ENCODE measurements at regions not wholly inside any gene's neighbourhood (a gene's known extent, or its start where the extent isn't known, plus 50 kb on each side); places are given as distances from the start of the nearest gene placed in this dataset.

GRCh38 chr17:70560471-70560870, 391.1 kb downstream of the KCNJ2 start:
- Histone ChIP-seq H2AK9ac (replicated peaks; ENCODE audit: low read depth, low read length, poor library complexity) (no peak overlapping the region), H3K27ac (ENCODE audit: insufficient read depth, low read length) (no peak overlapping the region), H3K14ac (replicated peaks; ENCODE audit: low read depth, low read length) (no peak overlapping the region), H3K9ac (ENCODE audit: low read depth, low read length) (no peak overlapping the region), H2BK20ac (ENCODE audit: low read depth, low read length) (no peak overlapping the region), H2BK15ac (ENCODE audit: low read depth, low read length) (no peak overlapping the region), H2AK5ac (ENCODE audit: low read depth, low read length) (no peak overlapping the region), H3K36me3 (ENCODE audit: control insufficient read depth, insufficient read depth, low read length) (no peaks in the 10 kb centered on the region), H4K91ac (ENCODE audit: insufficient read depth, low read depth, low read length) (no peak overlapping the region), H3K9me3 (ENCODE audit: control insufficient read depth, insufficient read depth, low read length) (no peaks in the 10 kb centered on the region), H4K8ac (ENCODE audit: low read depth in 2 of 2, low read length in 2 of 2) (no peak overlapping the region), H3K4ac (ENCODE audit: low read depth, low read length) (no peak overlapping the region), H2BK5ac (ENCODE audit: low read depth, low read length, poor library complexity, severe bottlenecking) (no peak overlapping the region), H4K20me1 (ENCODE audit: insufficient read depth, low read length) (no peaks in the 10 kb centered on the region), H3K79me1 (ENCODE audit: low read depth in 1 of 2, low read length in 2 of 2) (no peaks in the 10 kb centered on the region), H3K18ac (ENCODE audit: low read depth, low read length) (no peak overlapping the region), H2AFZ (replicated peaks; ENCODE audit: low read length, poor library complexity) (no peak overlapping the region), H2BK120ac (ENCODE audit: low read depth, low read length) (no peak overlapping the region), H3K23ac (ENCODE audit: low read depth, low read length) (no peak overlapping the region), H4K5ac (ENCODE audit: low read depth, low read length) (no peak overlapping the region), H3K4me1 (ENCODE audit: control insufficient read depth, insufficient read depth, low read length) (no peaks in the 10 kb centered on the region; the same call in 1 of the 2 replicates), H3K27me3 (ENCODE audit: control insufficient read depth, insufficient read depth, low read length) (no peaks in the 10 kb centered on the region), H3K4me2 (ENCODE audit: low read depth, low read length) (no peak overlapping the region), H3K9me1 (ENCODE audit: insufficient read depth, low read length) (no peaks in the 10 kb centered on the region), H3K56ac (ENCODE audit: extremely low read depth, insufficient read depth, low read length) (no peak overlapping the region), H3K4me3 (ENCODE audit: insufficient read depth, low read depth, low read length) (no peak overlapping the region)
- no peak for DNase-seq
- intact Hi-C loops (cut with micrococcal nuclease): no loop called here
- in situ Hi-C loops (cut with MboI; ENCODE audit: low sequenced_read_pairs): no loop called here
- ChIA-PET CTCF (no interaction called here), POLR2A (ENCODE audit: unreplicated experiment) (no interaction called here)
- WGBS, 2 experiments (ENCODE audit: extremely low coverage in 2 of 2, insufficient read length in 1 of 2): no CpG with 5 or more reads among the region's 1 CpG
- dilution Hi-C loops (cut with HindIII; ENCODE audit: low sequenced_read_pairs, unreplicated experiment): no loop called here
- ATAC-seq (ENCODE audit: low read depth): no peak
- TF ChIP-seq MXI1 (IDR thresholded peaks at IDR 0.05; ENCODE audit: borderline replicate concordance, low read depth, low read length) (no peak), USF2 (IDR thresholded peaks at IDR 0.05; ENCODE audit: low read depth, low read length) (no peak), MAFK (IDR thresholded peaks at IDR 0.05; ENCODE audit: low read depth, low read length) (no peak), CEBPB (IDR thresholded peaks at IDR 0.05; ENCODE audit: low read depth, low read length) (no peak), MAZ (IDR thresholded peaks at IDR 0.05; ENCODE audit: borderline replicate concordance, low read depth, low read length) (no peak), BHLHE40 (IDR thresholded peaks at IDR 0.05; ENCODE audit: low read depth, low read length) (no peak), RFX5 (IDR thresholded peaks at IDR 0.05; ENCODE audit: low read depth, low read length) (no peak)
- TF ChIP-seq, protein P1, sequence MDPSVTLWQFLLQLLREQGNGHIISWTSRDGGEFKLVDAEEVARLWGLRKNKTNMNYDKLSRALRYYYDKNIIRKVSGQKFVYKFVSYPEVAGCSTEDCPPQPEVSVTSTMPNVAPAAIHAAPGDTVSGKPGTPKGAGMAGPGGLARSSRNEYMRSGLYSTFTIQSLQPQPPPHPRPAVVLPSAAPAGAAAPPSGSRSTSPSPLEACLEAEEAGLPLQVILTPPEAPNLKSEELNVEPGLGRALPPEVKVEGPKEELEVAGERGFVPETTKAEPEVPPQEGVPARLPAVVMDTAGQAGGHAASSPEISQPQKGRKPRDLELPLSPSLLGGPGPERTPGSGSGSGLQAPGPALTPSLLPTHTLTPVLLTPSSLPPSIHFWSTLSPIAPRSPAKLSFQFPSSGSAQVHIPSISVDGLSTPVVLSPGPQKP (IDR thresholded peaks at IDR 0.05; ENCODE audit: borderline replicate concordance, low read depth, low read length): no peak
- no TSS peak for BruUV-seq (replicated peaks)

Data from IMR-90 (cell line).